PC-9 (cell line): ENCODE measurements at regions not wholly inside any gene's neighbourhood (a gene's known extent, or its start where the extent isn't known, plus 50 kb on each side); places are given as distances from the start of the nearest gene placed in this dataset.

Experiments
- BruUV-seq: library from RNA; stranded (reverse); fragments of 400-500 nt; replicated peaks from 2 replicates; lab custom pipeline; 2021; lab: Mats Ljungman, UMichigan
- CTCF ChIA-PET: fragments of 300-600 bp; sonication (Branson Sonifier 250); formaldehyde crosslinking; loops from one replicate; lab custom pipeline; 2022; ENCODE audit warnings: antibody characterized with exemption; lab: Charles Lee
- POLR2A ChIA-PET: fragments of 300-600 bp; sonication (Branson Sonifier 250); formaldehyde crosslinking; loops from one replicate; lab custom pipeline; 2022; ENCODE audit warnings: antibody characterized with exemption; ENCODE audit not compliant: unreplicated experiment; lab: Charles Lee
- DNase-seq, 2 experiments: peaks; one replicate each; pipeline versions ENCODE4 v3.0.0 to v3.0.0-alpha.2; 2015 to 2022; ENCODE audit warnings: mixed read lengths in 1 of 2
- H2AFZ ChIP-seq: fragments of 200-600 bp; sonication (generic); 2 replicates; pipeline ENCODE4 v1.8.1; 2017; ENCODE audit warnings: antibody characterized with exemption
- H3F3A ChIP-seq: fragments of 200-600 bp; sonication (generic); 2 replicates; pipeline ENCODE4 v1.8.1; 2017; ENCODE audit warnings: antibody characterized with exemption, mild to moderate bottlenecking, low read depth; ENCODE audit not compliant: insufficient read depth
- H3K27ac ChIP-seq: fragments of 200-600 bp; sonication (generic); 2 replicates; pipeline ENCODE4 v1.6.1; 2016; ENCODE audit warnings: mixed run types
- H3K27me3 ChIP-seq: fragments of 200-600 bp; sonication (generic); 2 replicates; pipeline ENCODE4 v1.6.1; 2016; ENCODE audit warnings: low read depth, mixed run types; ENCODE audit not compliant: insufficient read depth
- H3K36me3 ChIP-seq: fragments of 200-600 bp; sonication (generic); 2 replicates; pipeline ENCODE4 v1.6.1; 2016; ENCODE audit warnings: low read depth, mixed run types
- H3K4me1 ChIP-seq: fragments of 200-600 bp; sonication (generic); replicated peaks from 2 replicates; pipeline ENCODE4 v1.6.1; 2016; ENCODE audit warnings: mixed run types; ENCODE audit not compliant: insufficient read depth
- H3K4me2 ChIP-seq: fragments of 200-600 bp; sonication (generic); 2 replicates; pipeline ENCODE4 v1.6.1; 2017; ENCODE audit warnings: mixed run types
- H3K4me3 ChIP-seq: fragments of 200-600 bp; sonication (generic); 2 replicates; pipeline ENCODE4 v1.6.1; 2016; ENCODE audit warnings: mixed run types
- H3K79me2 ChIP-seq: fragments of 200-600 bp; sonication (generic); 2 replicates; pipeline ENCODE4 v1.6.1; 2017; ENCODE audit warnings: low read depth, mixed run types
- H3K9me2 ChIP-seq: fragments of 200-600 bp; sonication (generic); 2 replicates; pipeline ENCODE4 v1.8.1; 2017; ENCODE audit warnings: mild to moderate bottlenecking; ENCODE audit not compliant: insufficient read depth
- H3K9me3 ChIP-seq: fragments of 200-600 bp; sonication (generic); 2 replicates; pipeline ENCODE4 v1.8.1; 2016; ENCODE audit warnings: low read depth; ENCODE audit not compliant: insufficient read depth
- H4K20me1 ChIP-seq: fragments of 200-600 bp; sonication (generic); 2 replicates; pipeline ENCODE4 v1.8.1; 2017; ENCODE audit not compliant: insufficient read depth
- EZH2 ChIP-seq: fragments of 200-600 bp; sonication (generic); IDR thresholded peaks from 2 replicates; pipeline ENCODE4 v1.8.0; 2017; ENCODE audit warnings: antibody characterized with exemption, low read depth
- intact Hi-C: fragments of 100-400 bp; cut with micrococcal nuclease; formaldehyde crosslinking; loops from one replicate; pipeline ENCODE4 v1.10.0; 2022; ENCODE audit not compliant: unreplicated experiment
- TF ChIP-seq, protein P1 (sequence below): fragments of 200-600 bp; sonication (generic); conservative IDR thresholded peaks from 2 replicates; pipeline ENCODE4 v1.6.1; 2017; ENCODE audit warnings: mixed run types, antibody characterized with exemption, mild to moderate bottlenecking, moderate library complexity

DNA sequence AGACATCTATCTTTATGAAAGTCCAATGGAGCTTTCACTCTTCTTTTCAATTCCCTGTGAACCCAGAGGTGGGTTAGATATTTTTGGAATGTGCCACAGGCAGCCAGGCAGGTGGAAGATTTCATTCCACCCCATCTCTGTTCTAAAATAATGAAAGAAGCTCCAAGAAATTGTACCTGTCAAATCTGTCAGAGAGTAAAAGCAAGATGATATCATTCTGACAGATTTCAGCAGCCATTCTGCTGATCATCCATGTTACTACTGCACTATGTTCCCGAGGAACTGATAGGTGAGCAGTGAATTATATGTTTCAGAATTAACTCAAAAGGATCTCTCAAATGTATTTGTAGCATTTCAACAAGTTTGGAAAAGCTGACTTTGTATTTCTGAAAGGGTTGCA, 339.5 kb upstream of the SPANXN4 start:
- no peak for DNase-seq
- Histone ChIP-seq H3F3A (no peaks in the 10 kb centered on the region), H2AFZ (no peak overlapping the region), H3K9me2 (no peaks in the 10 kb centered on the region), H3K4me2 (no peak overlapping the region), H3K27ac (no peak overlapping the region), H3K27me3 (no peaks in the 10 kb centered on the region), H3K79me2 (no peaks in the 10 kb centered on the region), H3K4me3 (no peak overlapping the region), H4K20me1 (no peaks in the 10 kb centered on the region), H3K36me3 (no peaks in the 10 kb centered on the region), H3K4me1 (no peaks in the 10 kb centered on the region), H3K9me3 (no peaks in the 10 kb centered on the region)
- no peak for TF ChIP-seq EZH2
- TF ChIP-seq, protein P1, sequence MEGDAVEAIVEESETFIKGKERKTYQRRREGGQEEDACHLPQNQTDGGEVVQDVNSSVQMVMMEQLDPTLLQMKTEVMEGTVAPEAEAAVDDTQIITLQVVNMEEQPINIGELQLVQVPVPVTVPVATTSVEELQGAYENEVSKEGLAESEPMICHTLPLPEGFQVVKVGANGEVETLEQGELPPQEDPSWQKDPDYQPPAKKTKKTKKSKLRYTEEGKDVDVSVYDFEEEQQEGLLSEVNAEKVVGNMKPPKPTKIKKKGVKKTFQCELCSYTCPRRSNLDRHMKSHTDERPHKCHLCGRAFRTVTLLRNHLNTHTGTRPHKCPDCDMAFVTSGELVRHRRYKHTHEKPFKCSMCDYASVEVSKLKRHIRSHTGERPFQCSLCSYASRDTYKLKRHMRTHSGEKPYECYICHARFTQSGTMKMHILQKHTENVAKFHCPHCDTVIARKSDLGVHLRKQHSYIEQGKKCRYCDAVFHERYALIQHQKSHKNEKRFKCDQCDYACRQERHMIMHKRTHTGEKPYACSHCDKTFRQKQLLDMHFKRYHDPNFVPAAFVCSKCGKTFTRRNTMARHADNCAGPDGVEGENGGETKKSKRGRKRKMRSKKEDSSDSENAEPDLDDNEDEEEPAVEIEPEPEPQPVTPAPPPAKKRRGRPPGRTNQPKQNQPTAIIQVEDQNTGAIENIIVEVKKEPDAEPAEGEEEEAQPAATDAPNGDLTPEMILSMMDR = no peak
- ChIA-PET CTCF (no interaction called here), POLR2A (no interaction called here)
- intact Hi-C loops = no loop called here
- no TSS peak for BruUV-seq

- Histone ChIP-seq H3K4me2 (no peak overlapping the region), H2AFZ (no peak overlapping the region), H3K27ac (no peak overlapping the region), H3K4me1 (no peaks in the 10 kb centered on the region), H3K79me2 (no peaks in the 10 kb centered on the region), H4K20me1 (no peaks in the 10 kb centered on the region), H3K9me2 (no peaks in the 10 kb centered on the region), H3F3A (no peaks in the 10 kb centered on the region), H3K36me3 (no peaks in the 10 kb centered on the region), H3K4me3 (no peak overlapping the region), H3K27me3 (no peaks in the 10 kb centered on the region), H3K9me3 (no peaks in the 10 kb centered on the region)
- ChIA-PET CTCF (no interaction called here), POLR2A (no interaction called here)
- intact Hi-C loops = no loop called here
- no TSS peak for BruUV-seq
- TF ChIP-seq, protein P1 = no peak
- no peak for TF ChIP-seq EZH2
- DNase-seq = no peak
These were observed 345.7 kb upstream of the SPANXN4 start for GRCh38 chrX:142680038-142680437.

DNA sequence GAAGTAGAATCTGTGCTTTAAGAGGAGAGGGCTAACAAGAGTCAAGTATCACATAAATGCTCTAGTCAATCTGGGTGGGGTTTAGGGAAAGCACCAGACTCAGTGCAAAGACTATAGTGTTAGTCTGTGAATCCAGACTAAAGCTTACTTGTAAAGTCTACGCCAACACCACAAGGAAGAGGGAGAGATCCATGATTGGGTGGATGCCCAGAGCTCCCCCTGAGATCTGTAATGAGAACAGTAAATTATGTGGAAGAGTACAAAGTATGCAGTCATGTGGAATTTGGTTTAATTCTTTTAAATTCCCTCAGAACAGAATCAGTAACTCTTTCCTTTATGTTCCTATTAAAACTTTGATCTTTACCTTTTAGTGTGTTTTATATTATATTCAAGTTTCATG, 354.7 kb upstream of the SPANXN4 start:
- no peak overlapping the region for H2AFZ ChIP-seq
- no peaks in the 10 kb centered on the region for H3K9me3 ChIP-seq
- POLR2A ChIA-PET = no interaction called here
- no peaks in the 10 kb centered on the region for H3K79me2 ChIP-seq
- TF ChIP-seq, protein P1 = no peak
- TF ChIP-seq EZH2 = no peak
- no peak overlapping the region for H3K4me2 ChIP-seq
- no peaks in the 10 kb centered on the region for H3K9me2 ChIP-seq
- BruUV-seq = no TSS peak
- DNase-seq = no peak
- H3F3A ChIP-seq = no peaks in the 10 kb centered on the region
- intact Hi-C loops = no loop called here
- H3K4me3 ChIP-seq = no peak overlapping the region
- H3K27ac ChIP-seq = no peak overlapping the region
- H3K27me3 ChIP-seq = no peaks in the 10 kb centered on the region
- no peaks in the 10 kb centered on the region for H3K4me1 ChIP-seq
- CTCF ChIA-PET = no interaction called here
- no peaks in the 10 kb centered on the region for H4K20me1 ChIP-seq
- H3K36me3 ChIP-seq = no peaks in the 10 kb centered on the region
